T-helper 1 cell (primary cell): ENCODE measurements at regions not wholly inside any gene's neighbourhood (a gene's known extent, or its start where the extent isn't known, plus 50 kb on each side); places are given as distances from the start of the nearest gene placed in this dataset.

Experiments
- DNase-seq, 5 donors: peaks; one replicate each; pipeline ENCODE4 v3.0.0-alpha.2; 2012 to 2020

GRCh38 chrX:42094218-42094617 lies 170.9 kb upstream of the CASK start:
- DNase-seq = no peak

DNA sequence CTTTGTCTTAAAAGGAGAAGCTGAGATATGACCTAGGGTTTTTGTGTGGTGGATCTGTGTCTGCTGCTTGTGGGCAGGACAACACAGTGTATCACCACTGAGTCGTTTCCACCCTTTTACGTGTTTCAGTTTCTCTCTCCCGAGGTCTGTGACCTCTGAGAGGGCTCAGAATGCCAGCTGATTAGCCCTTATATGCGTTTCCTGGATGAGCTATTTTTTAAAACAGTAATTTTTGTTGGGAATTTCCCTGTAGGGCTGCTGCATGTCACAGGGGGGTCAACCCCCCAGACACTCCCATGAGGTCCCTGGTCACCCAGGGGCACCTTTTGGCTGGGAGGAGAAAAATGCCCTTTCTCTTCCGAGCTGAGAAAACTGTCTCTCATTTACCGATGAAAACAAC lies 170.4 kb upstream of the CASK start:
- peak in 1 of 5 donors; percentile 26 for DNase-seq

DNA sequence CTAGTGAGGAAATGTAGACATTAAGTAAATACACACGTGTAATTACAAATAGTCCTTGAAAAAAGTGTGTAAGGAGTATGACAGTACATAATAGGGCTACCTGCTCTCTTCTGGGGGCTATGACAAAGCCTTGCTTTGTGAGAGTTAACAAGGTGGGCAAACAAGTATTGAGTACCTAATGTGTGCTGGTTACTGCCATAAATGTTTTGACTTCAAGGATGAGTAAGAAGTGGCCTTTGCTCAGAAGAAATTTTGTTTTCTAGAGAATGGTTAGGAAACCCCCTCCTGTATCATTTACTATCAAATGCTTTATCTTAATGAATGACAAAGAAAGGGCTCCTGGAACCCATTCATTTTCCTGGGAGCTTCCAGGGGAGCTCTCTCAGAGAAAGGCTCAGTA lies 167.0 kb upstream of the CASK start:
- peak in 1 of 5 donors; percentile 16 for DNase-seq

DNA sequence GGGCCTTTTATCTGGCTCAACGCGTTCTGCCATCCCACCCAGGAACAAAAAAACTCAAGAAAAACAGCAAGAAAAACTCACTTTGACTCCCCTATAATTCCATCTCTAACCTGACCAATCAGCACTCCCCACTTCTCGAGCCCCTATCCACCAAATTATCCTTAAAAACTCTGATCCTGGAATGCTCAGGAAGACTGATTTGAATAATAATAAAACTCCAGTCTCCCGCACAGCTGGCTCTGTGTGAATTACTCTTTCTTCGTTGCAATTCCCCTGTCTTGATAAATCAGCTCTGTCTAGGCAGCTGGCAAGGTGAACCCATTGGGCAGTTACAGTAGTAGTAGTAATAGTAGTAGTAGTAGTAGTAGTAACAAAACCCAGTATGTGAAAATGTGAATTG lies 165.7 kb upstream of the CASK start:
- DNase-seq = no peak

DNA sequence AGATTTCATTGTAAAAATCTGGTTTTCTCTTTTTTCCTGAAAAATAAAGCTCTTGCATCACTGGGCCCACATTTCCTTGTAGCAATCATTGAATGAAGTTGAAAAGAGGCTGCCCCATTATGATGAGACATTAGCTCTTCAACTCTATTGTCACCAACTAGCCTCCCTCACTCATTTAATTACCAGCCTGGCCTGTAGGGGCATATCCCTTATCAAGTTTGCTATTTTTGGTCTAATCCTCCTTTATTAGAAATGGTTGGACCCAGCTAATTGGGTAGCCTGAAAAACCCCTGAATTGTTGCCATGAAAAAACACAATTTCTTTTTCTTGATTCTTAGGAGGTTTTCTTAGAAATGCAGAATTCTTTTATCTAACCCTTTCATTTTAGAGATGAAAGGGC lies 164.6 kb upstream of the CASK start:
- no peak for DNase-seq

DNA sequence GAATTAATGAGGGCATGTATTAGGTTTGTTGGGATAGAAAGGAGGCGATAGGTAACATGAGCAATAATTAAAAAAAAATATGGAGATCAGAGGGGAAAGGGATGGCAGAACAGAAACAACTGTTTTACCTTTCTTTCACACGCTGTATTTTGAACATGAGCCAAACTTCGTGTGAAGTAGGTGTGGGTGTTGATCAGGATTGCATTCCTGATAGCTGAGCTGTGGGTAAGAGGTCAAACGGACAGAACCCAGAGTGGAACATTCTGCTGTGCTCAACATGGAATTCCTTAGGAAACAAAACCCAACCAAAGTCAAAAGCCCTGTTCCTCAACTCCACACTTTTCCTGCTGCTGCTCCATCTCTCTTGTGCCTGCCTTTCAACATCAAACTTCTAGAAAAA lies 162.5 kb upstream of the CASK start:
- no peak for DNase-seq

- no peak for DNase-seq
Observed at GRCh38 chrX:42079968-42080367, 156.6 kb upstream of the CASK start.

DNA sequence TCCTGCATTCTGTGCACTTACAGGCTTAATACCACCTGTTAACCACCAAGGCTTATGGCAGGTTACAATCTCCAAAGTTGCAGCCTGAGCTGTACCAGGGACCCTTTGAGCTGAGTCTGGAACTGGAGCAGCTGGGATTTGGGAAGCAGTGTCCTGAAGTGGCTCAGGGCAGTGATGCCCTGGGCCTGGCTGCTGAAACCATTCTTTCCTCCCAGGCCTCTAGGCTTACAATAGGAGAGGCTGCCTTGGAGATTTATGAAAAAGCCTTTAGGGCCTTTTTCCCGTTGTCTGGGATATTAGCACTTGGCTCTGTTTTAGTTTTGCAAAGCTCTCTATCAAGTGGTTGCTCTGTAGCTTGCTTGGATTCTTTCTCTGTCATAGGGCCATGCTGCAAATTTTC lies 154.3 kb upstream of the CASK start:
- no peak for DNase-seq

- peak in 1 of 5 donors; percentile 29 for DNase-seq
Observed at GRCh38 chrX:42075032-42075431, 151.7 kb upstream of the CASK start.

DNA sequence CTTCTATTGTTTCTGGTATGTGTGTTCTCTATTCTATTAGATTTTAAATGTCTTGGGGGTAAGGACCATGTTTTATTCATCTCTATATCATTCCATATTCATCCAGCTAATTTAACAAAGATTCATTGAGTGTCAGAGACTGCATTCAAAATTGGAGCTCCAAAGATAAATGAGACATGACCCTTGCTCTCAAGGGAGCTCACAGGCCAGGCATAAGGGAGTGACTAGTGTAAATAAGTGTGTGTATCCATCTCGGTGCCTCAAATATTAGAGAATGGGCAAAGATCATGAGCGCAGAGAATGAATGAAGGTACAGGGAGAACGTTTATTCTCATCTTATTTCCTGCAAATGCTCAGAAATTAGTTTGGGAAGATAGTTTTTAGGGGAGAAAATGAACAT lies 150.1 kb upstream of the CASK start:
- no peak for DNase-seq

DNA sequence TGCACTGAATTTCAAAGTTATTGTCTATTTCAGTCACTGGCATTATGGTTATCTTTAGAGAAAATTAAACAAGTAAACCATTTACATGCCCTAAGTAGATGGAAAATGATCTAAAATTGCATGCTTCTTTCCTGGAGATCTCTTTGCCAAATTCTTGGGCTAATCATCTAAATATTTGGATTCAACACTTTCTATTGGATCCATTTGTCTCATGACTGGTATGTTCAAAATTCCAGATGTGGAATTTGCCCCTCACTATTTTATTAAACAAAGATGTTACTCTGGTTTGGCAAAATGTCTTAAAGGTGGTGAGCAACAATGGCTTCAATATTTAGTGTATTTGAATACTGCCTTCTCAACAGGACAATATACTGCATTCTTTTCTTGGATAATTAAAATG lies 147.5 kb upstream of the CASK start:
- DNase-seq = no peak

DNA sequence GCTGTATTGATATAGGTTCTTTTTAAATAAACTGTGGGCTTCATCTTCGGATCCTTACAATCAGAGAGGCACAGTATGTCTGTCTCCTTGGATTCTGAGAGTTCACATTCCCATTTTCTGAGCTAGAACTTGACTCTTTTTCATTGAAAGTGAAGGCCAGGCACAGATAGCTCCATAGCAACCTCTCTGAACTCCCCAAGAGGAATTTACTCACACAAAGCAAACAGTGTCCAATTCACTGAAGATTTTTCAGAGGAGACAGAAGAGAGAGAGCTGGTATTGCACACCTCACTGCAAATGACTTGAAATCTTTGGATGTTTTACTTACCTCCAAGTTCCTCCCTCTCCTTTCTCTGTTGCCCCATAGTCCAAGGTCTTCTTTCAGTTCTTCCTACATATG lies 130.9 kb upstream of the CASK start:
- DNase-seq = no peak

DNA sequence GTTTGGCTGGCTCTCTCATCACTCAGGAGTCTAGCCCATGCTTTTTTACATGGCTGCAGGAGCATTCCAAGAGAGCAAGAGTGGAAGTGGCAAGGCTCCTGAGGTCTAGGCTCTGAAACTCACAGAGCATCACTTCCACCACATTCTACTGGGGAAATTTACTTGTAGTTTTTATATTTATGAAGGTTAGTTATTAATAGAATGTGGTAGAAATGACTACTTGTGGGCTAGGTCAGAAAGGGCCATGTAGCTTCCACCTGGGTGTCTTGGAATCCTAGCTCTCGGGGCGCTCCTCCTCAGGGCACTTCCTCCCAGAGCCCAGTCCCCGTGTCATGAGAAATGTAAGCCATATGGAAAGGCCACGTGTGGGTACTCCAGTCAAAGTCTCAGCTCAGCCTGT lies 127.0 kb upstream of the CASK start:
- DNase-seq = no peak

GRCh38 chrX:42047886-42048285 lies 124.5 kb upstream of the CASK start:
- DNase-seq = no peak

- no peak for DNase-seq
Observed at GRCh38 chrX:42028109-42028508, 104.8 kb upstream of the CASK start.

- DNase-seq = no peak
Observed at GRCh38 chrX:42027367-42028000, 104.1 kb upstream of the CASK start.

GRCh38 chrX:42025861-42026260 lies 102.5 kb upstream of the CASK start:
- no peak for DNase-seq

DNA sequence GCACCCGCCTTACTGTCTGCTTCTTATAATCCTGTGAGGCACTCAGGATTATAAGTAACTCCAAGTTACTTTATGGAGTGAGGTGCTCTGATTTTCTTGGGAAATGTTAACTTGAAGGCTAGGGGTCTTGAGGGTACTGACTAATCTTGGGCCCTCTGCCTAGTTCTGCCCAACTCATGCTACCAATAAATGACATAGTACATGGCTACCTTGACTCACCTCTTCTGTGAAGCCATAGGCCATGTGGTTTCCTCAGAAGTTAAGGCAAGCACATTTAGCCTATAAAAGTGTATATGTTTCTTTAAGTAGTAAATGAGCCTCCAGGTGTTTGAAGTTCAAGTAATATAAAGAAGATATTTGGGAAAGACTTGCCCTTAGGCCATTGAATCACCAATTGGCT lies 99.8 kb upstream of the CASK start:
- no peak for DNase-seq

- no peak for DNase-seq
Observed at GRCh38 chrX:42022158-42022557, 98.8 kb upstream of the CASK start.

DNA sequence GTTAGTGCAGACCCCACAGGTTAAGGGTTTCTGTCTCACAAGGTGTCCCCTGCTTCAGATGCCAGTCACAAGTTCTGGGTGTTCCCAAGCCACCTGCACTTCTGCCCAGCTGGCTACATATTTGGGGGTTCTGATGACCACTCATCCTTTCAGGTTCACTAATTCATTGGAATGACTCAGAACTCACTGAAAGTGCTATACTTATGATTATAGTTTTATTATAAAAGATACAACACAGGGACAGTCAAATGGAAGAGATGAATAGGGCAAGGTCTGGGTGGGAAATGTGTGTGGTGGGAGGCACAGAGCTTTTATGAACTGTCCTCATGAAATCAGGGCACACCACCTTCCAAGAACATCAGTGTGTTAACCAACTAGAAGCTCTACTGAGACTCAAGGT lies 97.7 kb upstream of the CASK start:
- no peak for DNase-seq

- peak in 1 of 5 donors; percentile 1 for DNase-seq
Observed at GRCh38 chrX:42020225-42020624, 96.9 kb upstream of the CASK start.

GRCh38 chrX:42017971-42018370 lies 94.6 kb upstream of the CASK start:
- no peak for DNase-seq

- DNase-seq = no peak
Observed at GRCh38 chrX:42000836-42001235, 77.5 kb upstream of the CASK start.

DNA sequence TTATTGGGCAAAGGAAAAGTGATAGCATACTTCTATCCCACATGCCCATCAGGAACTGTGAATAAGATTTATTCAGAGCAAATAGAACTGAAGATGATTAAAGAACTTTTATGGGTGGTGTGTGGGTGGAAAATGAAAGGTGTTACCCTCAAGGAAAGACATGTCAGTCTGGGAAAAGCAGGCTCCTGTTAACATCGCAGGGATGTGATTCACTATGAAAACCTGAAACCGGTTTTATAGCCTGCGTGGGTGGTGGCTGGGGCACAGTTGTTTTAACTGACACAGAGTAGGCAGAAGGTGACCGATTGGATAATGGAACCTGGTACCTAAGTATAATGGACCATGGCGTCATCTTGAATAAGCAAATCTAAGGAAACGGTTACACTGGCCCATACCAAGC lies 61.3 kb upstream of the CASK start:
- DNase-seq = no peak

DNA sequence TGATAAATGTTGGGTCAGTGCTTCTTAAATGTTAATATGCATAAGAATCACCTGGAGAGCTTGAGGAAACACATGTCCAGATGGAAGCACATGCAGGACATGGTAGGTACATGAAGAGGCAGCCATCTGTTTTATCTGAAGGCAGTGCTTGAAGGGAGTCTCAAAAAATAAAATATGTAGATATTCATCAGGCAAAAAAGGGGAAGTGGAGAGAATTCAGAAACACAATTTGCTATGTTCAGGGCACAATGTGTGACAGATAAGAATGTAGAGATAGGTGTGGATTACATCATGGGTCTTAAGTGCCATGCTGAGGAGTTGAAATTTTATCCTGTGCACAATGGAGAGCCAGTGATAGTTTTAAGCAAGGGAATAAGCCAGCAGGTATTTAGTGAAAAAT lies 59.6 kb upstream of the CASK start:
- DNase-seq = no peak
